SU-DHL-6 (cell line): ENCODE measurements at regions not wholly inside any gene's neighbourhood (a gene's known extent, or its start where the extent isn't known, plus 50 kb on each side); places are given as distances from the start of the nearest gene placed in this dataset.

Experiments used
- H2AFZ ChIP-seq: fragments of 200-600 bp; sonication (generic); 2 replicates; pipeline ENCODE4 v1.6.1; 2014; ENCODE audit warnings: low read depth, mild to moderate bottlenecking, moderate library complexity, mixed read lengths, antibody characterized with exemption, low read length; ENCODE audit not compliant: severe bottlenecking
- H3F3A ChIP-seq: fragments of 200-600 bp; shearing (Covaris generic); 2 replicates; pipeline ENCODE4 v1.6.0; 2016; ENCODE audit warnings: antibody characterized with exemption, mild to moderate bottlenecking; ENCODE audit not compliant: insufficient read depth
- H3K27ac ChIP-seq: fragments of 200-600 bp; sonication (generic); 2 replicates; pipeline ENCODE4 v1.5.1; 2016; ENCODE audit warnings: low read depth, mild to moderate bottlenecking, low read length, moderate library complexity, mixed read lengths
- H3K27me3 ChIP-seq: fragments of 200-600 bp; sonication (generic), shearing (Covaris generic); 2 replicates; pipeline ENCODE4 v1.6.0; 2014; ENCODE audit warnings: mild to moderate bottlenecking, low read length
- H3K36me3 ChIP-seq: fragments of 200-600 bp; sonication (generic); 2 replicates; pipeline ENCODE4 v1.6.1; 2014; ENCODE audit warnings: mild to moderate bottlenecking, low read length, mixed read lengths
- H3K4me2 ChIP-seq: fragments of 300-600, 200-600 bp; shearing (Covaris generic), sonication (generic); 2 replicates; pipeline ENCODE4 v1.6.0; 2014; ENCODE audit warnings: low read length, low read depth, mild to moderate bottlenecking; ENCODE audit not compliant: poor library complexity, severe bottlenecking
- H3K4me3 ChIP-seq: fragments of 200-600 bp; sonication (generic); 2 replicates; pipeline ENCODE4 v1.5.1; 2014; ENCODE audit warnings: antibody characterized with exemption, low read length, mild to moderate bottlenecking, mixed read lengths; ENCODE audit not compliant: insufficient read depth, poor library complexity, severe bottlenecking
- H3K79me2 ChIP-seq: fragments of 200-600 bp; sonication (generic); 2 replicates; pipeline ENCODE4 v1.6.1; 2014; ENCODE audit warnings: mild to moderate bottlenecking, low read length, moderate library complexity; ENCODE audit not compliant: insufficient read depth
- H3K9ac ChIP-seq: fragments of 200-600 bp; sonication (generic); 2 replicates; pipeline ENCODE4 v1.7.0; 2014; ENCODE audit warnings: mild to moderate bottlenecking, low read length
- H3K9me2 ChIP-seq: fragments of 200-600 bp; sonication (generic); replicated peaks from 2 replicates; pipeline ENCODE4 v1.6.1; 2014; ENCODE audit warnings: low read length; ENCODE audit not compliant: insufficient read depth
- H3K9me3 ChIP-seq: fragments of 200-600 bp; sonication (generic); 2 replicates; pipeline ENCODE4 v1.6.1; 2014; ENCODE audit warnings: low read length, mixed read lengths; ENCODE audit not compliant: insufficient read depth
- H4K20me1 ChIP-seq: fragments of 200-600 bp; sonication (generic); 2 replicates; pipeline ENCODE4 v1.6.1; 2014; ENCODE audit warnings: low read depth, mild to moderate bottlenecking, antibody characterized with exemption, low read length, moderate library complexity, mixed read lengths
- CTCF ChIP-seq: fragments of 200-600 bp; sonication (generic); IDR thresholded peaks from one replicate; pipeline ENCODE4 v1.5.1; 2017; ENCODE audit warnings: antibody characterized with exemption, mild to moderate bottlenecking, low read length, moderate library complexity; ENCODE audit not compliant: insufficient read depth, poor library complexity, severe bottlenecking
- EZH2phosphoT487 ChIP-seq: fragments of 200-600 bp; sonication (generic), shearing (Covaris generic); conservative IDR thresholded peaks from 2 replicates; pipeline ENCODE4 v1.6.1; 2018; ENCODE audit warnings: mild to moderate bottlenecking, antibody characterized with exemption, low read length, moderate library complexity, mixed read lengths

- no peak overlapping the region for H2AFZ ChIP-seq
- no peak overlapping the region for H3K4me3 ChIP-seq
Measured at GRCh38 chr20:23296841-23297701, 53.5 kb upstream of the NXT1 start.

GRCh38 chr20:23295934-23296333, 54.7 kb upstream of the NXT1 start:
- no peak overlapping the region for H3K4me2 ChIP-seq
- TF ChIP-seq CTCF, result no peak
- TF ChIP-seq EZH2phosphoT487, result no peak

More at GRCh38 chr20:23296841-23297701, 53.5 kb upstream of the NXT1 start:
- TF ChIP-seq EZH2phosphoT487, result no peak
- no peak for TF ChIP-seq CTCF
- H3K9me3 ChIP-seq, result no peaks in the 10 kb centered on the region
- H3K9ac ChIP-seq, result no peak overlapping the region
- no peak overlapping the region for H3K4me2 ChIP-seq
- no peaks in the 10 kb centered on the region for H3F3A ChIP-seq
- H4K20me1 ChIP-seq, result no peaks in the 10 kb centered on the region
- no peaks in the 10 kb centered on the region for H3K9me2 ChIP-seq
- no peak overlapping the region for H3K27ac ChIP-seq
- H3K27me3 ChIP-seq, result no peaks in the 10 kb centered on the region
- no peaks in the 10 kb centered on the region for H3K79me2 ChIP-seq
- H3K36me3 ChIP-seq, result no peaks in the 10 kb centered on the region

GRCh38 chr20:23294671-23295070, 55.9 kb upstream of the NXT1 start:
- no peak for TF ChIP-seq EZH2phosphoT487
- no peaks in the 10 kb centered on the region for H4K20me1 ChIP-seq
- H3K27me3 ChIP-seq, result no peaks in the 10 kb centered on the region
- H3K79me2 ChIP-seq, result no peaks in the 10 kb centered on the region
- H3K4me2 ChIP-seq, result no peak overlapping the region
- H2AFZ ChIP-seq, result no peak overlapping the region
- H3K27ac ChIP-seq, result no peak overlapping the region
- no peak overlapping the region for H3K4me3 ChIP-seq
- H3K36me3 ChIP-seq, result no peaks in the 10 kb centered on the region
- H3K9me2 ChIP-seq, result no peaks in the 10 kb centered on the region
- no peak overlapping the region for H3K9ac ChIP-seq
- H3K9me3 ChIP-seq, result no peaks in the 10 kb centered on the region
- no peaks in the 10 kb centered on the region for H3F3A ChIP-seq

More at GRCh38 chr20:23295934-23296333, 54.7 kb upstream of the NXT1 start:
- Histone ChIP-seq H4K20me1 (no peaks in the 10 kb centered on the region), H3K4me3 (no peak overlapping the region), H3K27ac (no peak overlapping the region), H2AFZ (no peak overlapping the region), H3K36me3 (no peaks in the 10 kb centered on the region), H3F3A (no peaks in the 10 kb centered on the region), H3K9me2 (no peaks in the 10 kb centered on the region), H3K9ac (no peak overlapping the region), H3K27me3 (no peaks in the 10 kb centered on the region), H3K79me2 (no peaks in the 10 kb centered on the region), H3K9me3 (no peaks in the 10 kb centered on the region)

GRCh38 chr20:23294166-23294565, 56.4 kb upstream of the NXT1 start:
- H2AFZ ChIP-seq, result no peak overlapping the region
- H3K36me3 ChIP-seq, result no peaks in the 10 kb centered on the region
- H3K9me2 ChIP-seq, result no peaks in the 10 kb centered on the region
- no peak overlapping the region for H3K27ac ChIP-seq
- no peak overlapping the region for H3K9ac ChIP-seq
- no peaks in the 10 kb centered on the region for H3K27me3 ChIP-seq
- H3K9me3 ChIP-seq, result no peaks in the 10 kb centered on the region
- TF ChIP-seq CTCF (no peak), EZH2phosphoT487 (no peak)
- no peaks in the 10 kb centered on the region for H3K79me2 ChIP-seq
- no peaks in the 10 kb centered on the region for H4K20me1 ChIP-seq
- H3K4me2 ChIP-seq, result no peak overlapping the region
- no peak overlapping the region for H3K4me3 ChIP-seq
- no peaks in the 10 kb centered on the region for H3F3A ChIP-seq
